ENCODE measurements at regions not wholly inside any gene's neighbourhood (a gene's known extent, or its start where the extent isn't known, plus 50 kb on each side); places are given as distances from the start of the nearest gene placed in this dataset.
"Not testable (repeated sequence)": the region's sequence is repeated elsewhere in the genome, so short reads cannot be mapped to it uniquely, and the experiment has no call there.

DNA sequence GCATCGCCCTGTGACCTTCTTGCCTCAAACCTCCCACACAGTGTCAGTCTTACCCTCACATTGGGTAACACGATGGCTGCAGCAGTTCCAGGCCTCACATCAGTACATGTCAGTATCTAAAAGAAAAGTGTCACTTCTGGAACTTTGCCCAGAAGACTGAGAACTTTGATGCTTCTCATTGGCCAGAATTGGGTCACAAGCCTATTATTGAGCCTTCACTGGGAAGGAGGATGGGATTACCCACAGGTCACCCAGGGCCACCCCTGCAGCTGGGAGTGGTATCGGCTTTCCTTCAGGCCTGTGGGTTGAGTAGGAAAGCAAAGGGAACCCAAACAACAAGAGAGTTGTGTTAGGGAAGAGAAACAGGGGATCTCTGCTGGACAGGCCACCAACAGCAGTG, 111.5 kb downstream of the NPY start:
- no peak for DNase-seq (ENCODE audit: low spot score)

DNA sequence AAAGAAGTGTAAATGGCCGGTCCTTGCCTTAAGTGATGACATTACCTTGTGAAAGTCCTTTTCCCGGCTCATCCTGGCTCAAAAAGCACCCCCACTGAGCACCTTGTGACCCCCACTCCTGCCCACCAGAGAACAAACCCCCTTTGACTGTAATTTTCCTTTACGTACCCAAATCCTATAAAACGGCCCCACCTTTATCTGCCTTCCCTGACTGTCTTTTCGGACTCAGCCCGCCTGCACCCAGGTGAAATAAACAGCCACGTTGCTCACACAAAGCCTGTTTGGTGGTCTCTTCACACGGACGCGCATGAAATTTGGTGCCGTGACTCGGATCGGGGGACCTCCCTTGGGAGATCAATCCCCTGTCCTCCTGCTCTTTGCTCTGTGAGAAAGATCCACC, 112.4 kb downstream of the NPY start:
- DNase-seq (ENCODE audit: low spot score), result not testable (repeated sequence)

DNA sequence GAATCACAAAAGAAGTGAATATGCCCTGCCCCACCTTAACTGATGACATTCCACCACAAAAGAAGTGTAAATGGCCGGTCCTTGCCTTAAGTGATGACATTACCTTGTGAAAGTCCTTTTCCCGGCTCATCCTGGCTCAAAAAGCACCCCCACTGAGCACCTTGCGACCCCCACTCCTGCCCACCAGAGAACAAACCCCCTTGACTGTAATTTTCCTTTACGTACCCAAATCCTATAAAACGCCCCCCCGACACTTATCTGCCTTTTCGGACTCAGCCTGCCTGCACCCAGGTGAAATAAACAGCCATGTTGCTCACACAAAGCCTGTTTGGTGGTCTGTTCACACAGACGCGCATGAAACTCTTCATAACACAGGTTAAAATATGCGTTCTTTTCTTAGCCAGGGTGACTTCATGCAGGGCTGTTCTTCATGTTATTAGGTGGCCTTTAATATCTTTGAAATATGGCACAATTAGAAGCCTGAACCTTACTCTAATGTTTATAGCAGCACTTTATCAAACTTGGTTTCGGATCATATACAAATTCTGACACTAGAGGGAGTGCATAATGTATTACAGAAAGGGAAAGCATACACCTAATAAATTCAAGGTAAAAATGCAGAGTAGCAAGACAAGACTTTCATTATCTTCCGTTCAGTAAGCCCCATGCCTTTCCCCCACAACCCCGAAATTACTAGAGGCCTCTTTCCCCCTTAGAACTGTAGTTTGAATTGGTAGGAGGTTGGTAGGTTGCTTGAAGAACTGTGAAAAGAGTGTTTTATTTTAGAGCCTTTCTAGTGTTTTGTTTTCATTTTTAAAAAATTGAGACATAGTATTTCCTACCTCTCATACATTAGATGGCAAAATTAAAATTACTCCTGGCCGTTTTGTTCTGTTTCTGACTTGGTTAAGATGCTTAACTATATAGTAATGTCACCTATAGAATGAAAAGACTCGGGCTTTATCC, 117.9 kb downstream of the NPY start:
- DNase-seq (ENCODE audit: low spot score), result no peak

DNA sequence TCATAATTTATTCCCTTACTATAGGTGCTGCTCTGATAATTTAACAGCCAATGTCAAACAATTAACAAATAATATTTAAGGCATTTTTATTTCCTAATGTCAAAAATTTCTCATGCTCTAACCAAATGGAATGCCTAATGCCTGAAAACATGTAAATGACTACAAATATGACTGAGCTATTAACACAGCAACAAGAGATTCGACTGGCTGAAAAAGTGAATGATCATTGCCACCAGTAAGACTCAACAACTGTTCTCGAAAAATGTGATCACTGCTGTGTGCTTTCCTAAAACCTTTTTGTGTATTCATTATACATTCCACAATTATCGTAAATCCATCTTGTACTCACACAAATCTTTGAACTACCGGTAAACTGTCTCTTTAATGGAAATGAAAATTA, 118.7 kb downstream of the NPY start:
- DNase-seq (ENCODE audit: low spot score), result no peak

DNA sequence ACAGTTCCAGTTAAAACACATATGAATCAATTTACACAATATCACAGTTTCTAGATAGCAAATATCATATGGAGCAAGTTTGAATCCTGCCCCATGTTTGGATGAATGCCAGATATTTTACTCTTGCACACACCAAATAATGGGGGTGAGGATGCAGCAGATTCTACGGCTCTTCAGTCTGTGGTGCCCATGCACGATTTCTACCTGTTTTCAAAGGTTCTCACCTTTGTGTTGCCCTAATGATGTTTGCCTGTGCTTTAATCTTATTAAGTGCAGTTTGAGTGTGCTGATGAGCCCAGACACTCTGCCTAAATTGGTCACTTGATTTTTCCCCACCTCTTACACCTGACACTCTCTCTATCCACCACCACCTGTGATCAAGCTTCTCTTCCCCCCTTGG, 119.6 kb downstream of the NPY start:
- no peak for DNase-seq (ENCODE audit: low spot score)

DNA sequence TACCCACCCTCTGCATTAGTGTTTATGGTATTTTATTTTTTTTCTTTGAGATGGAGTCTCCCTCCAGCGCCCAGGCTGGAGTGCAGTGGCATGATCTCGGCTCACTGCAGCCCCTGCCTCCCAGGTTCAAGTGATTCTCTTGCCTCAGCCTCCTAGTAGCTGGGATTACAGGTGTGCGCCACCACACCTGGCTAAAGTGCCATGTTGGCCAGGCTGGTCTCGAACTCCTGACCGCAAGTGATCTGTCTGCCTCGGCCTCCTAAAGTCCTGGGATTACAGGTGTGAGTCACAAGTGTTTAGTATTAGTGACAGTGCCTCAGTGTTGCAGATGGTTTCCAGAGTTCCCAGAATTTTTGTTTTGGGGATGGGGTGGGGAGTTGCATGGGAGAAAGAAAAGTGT, 120.3 kb downstream of the NPY start:
- no peak for DNase-seq (ENCODE audit: low spot score)

DNA sequence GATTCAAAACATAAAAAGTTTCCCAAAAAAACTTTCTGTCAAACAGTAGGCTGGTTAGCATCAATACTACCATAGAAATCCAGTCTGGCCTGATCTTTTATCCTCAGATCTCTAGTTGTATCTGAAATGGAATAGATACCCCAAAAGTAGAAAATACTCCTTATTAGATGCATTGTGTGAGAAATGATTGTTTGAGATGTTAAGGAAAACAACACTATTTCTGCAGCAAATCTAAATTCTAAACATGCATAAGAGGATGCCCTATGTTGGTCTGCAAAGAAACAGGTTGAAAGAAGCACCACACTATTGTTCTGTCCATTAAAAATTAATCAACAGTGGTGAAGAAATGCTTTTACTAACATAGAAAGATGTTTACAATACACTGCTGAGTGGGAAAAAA, 121.0 kb downstream of the NPY start:
- no peak for DNase-seq (ENCODE audit: low spot score)

DNA sequence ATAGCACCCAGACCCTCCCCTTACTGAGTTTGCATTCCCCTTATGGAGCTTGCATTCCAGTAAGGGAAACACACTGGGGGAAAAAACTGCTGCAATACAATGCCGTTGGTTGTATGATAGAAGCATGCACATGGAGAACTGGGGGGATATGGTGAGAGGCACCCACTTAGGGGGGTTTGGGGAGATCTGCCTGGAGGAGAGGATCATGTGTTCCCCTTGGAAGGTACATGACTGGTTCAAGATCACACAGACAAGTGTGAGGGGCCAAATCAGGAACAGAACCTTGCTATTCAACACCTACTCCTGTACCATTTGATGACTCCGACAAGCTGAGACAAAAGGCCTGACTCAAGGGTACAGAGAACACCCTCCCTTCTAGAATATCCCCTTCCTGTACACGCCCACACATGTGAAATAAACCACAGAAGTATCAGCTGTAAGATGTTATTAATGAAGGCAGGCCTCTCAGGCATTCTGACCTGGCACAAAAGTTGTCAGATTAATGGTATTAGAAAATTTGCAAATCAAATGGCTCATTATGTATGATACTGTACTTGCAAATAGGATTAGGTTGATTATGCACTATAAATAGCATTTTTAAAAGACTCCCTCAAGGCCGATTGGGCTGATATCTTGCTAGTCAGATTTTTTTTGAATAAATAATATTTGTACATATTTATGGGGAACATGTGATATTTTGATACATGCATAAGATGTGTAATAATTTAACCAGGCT, 122.2 kb downstream of the NPY start:
- DNase-seq (ENCODE audit: low spot score), result no peak

DNA sequence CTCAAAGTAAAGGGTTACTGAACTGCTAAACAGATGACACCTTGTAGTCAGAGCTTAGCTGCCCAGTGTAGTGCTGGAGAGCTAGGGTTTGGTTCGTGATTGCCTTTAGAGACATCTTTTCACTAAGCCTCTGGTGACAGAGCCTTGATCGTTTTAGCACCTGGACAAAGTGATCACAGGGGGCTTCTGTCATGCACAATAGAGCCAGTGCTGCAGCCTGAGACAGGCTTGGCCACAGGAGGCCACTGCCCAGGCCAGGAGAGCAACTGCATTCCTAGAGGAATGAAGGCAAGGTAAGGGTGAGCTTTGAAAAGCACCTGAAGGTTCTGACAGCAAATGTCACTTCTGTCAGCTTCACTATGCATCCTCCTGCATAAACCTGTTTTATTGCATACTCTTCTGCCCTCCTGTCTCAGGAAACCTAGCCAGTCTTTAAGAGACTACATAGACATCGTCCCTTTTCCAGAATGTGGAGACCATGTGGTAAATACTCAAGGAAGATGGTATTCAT, 122.9 kb downstream of the NPY start:
- no peak for DNase-seq (ENCODE audit: low spot score)

DNA sequence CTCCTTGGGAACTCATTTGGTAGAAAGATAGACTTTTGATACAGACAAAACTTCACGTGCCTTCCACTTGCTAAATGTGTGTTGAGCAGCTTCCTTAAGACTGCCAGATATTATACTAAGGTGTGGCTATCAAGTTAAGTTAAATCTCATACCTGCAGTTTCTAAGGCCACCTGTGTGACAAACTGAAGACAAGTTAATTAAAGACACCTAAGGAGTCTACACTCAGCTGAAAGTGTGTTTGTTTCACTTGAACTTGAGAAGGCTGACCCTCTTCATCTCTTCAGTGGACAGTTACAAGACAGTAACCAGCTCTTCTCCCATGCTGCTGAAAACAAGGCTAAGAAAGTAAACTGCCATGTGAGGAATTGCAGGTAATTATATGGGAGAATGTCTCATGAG, 124.0 kb downstream of the NPY start:
- no peak for DNase-seq (ENCODE audit: low spot score)

DNA sequence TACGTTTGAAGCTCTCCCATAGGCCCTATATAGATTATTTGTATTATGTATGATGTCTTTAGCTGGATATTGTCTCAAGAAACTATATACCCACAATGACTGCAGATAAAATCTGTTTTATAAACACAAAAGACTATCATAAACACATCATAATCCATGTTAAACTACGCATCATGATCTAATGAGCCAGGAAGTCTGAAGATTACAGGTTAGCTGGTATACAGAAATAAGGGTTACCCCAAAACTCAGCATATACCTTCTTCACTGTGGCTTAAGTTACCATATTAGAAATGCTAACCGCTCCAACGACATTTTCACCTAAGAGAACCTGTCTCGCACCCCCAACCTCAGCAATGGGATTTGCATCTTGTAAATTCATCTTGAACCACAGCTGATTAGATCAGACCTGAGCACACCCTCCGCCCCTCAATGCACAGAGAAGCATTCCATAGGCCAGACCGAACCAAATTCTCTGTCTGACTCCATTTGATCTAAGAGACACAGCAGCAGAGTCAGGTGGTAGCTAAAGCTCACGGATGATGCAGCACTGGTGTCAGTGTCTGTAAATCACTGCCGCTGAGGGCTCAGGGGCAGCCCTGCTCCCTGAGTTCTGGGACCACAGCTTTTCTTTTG, 124.9 kb downstream of the NPY start:
- no peak for DNase-seq (ENCODE audit: low spot score)

DNA sequence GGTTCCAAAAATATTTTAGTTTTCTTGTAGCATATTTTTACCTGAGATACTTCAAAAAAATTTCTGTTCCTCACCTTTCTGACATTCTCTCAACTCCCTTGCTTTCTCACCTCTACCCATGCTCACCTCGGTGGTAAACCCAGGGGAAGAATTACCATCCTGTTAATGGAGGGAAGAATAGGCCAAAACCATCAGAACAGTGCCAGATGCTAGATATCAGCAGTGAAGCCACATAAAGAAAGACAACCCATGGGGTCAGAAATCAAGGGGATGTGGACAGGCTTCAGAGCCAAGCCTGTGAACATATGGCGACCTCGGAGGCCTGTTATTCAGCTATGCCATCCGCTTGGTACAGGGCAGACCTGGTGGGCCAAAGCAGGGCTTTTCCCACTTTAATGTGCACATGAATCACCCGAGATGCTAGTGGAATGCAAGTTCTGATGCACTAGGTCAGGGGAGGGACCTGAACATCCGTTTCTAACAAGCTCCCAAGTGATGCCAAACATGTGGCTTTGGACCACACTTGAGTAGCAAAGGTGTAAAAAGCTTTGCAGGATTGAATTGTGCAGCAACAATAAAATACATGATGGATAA, 125.5 kb downstream of the NPY start:
- DNase-seq (ENCODE audit: low spot score), result no peak

DNA sequence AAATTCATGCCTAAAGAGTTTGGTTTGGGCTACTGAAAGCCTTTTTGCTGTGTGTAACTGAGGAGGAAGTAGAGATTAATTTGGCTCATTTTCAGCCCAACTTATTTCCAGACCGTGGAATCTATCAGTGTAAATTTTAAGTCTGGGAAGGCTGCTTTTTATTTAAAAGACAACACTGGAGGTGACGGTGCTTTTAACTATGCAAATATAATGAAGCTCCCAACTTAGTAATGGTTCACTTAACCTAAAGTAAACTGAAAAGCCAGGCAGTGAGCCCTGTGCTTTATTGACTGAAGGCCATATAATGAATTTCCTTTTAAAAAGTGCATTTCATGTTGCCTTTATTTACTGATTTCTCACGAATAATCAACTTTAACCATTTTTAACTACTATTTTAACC, 127.2 kb downstream of the NPY start:
- no peak for DNase-seq (ENCODE audit: low spot score)

DNA sequence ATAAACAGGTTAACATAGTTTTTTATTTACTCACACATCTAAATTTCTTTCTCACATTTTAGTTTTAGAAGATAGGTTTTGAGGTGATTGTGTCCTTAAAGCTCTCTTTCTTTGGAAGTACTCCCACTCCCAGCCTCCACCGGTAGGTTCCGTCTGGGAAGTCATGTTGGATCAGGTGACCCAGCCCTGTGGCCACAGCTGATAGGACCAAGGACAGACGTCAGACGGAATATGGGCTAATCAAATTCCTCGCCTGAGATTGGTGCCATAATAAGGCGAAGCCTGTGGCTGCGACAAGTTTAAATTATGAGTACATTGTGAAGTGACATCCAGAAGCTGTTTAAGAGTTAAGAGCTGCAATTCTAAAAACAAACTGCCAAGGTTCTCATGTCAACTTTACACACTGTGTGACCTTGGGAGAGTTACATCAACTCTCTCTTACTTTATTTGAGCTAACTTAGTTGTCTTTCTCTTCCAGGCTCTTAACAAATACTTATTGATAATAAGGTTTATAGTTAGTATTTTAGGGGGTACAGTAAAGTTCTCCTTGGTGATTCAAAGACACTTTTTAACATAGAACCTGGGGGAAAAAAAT, 133.6 kb downstream of the NPY start:
- DNase-seq (ENCODE audit: low spot score), result no peak

DNA sequence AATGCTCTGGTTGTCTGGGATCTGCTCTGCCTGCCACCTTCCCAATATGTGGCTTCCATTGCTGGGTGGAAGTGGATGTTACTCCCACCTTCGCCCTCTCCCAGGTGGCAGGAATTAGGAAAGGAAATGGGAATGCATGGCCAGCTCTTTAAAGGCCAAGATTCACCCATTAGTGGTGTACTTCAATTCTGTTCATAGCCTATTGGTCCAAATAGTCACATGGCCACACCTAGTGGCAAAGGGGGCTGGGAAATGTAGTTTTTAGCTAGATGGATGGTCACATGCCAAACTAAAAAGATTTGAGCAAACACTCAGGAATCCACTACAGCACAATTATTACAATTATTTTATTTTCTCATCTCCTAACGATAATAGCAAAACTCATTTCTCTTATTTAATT, 135.1 kb downstream of the NPY start:
- no peak for DNase-seq (ENCODE audit: low spot score)

DNA sequence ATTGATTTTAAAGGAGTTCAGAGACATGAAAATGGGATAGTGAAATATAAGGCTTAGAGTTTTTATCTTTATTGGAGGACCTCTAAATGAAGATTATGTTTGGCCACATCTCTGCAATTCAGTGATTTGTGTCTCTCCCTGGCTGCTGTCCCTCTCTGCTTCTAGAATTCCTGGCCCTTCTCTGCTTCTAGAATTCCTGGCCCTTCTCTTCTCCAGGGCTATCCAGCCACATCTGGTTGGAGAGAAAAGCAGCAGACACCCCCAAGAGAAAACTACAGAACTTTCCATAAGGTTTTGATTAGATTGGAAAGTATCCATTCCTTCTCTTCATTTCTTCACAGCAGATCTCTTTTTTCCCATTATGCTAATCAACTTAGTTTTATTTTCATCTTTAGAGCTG, 135.5 kb downstream of the NPY start:
- no peak for DNase-seq (ENCODE audit: low spot score)

DNA sequence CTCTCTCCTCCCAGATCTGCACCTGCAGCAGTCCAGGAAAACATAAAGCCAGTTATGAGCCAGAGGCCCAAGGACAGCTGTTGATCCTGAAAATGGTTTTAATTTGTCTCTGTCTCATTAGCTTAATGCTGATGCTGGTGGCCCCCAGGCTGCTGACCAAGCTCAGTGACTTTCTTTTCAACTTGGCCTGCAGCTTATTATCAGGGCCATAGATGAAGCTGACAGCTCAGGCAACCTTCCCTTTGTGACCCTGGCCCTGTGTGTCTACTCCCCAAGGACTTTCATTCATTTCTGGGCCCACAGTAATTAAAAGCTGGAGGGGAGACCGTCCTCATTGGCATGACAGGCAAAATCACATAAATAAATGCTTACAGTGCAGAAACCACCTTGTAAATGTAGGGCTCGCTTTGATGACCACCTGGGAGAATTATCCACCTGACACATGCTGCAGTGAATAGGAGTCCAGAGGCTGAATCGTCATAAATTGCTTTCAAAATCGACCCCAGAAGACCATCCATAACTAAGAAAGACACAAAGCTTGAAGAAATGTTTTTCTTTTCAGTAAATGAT, 138.5 kb downstream of the NPY start:
- DNase-seq (ENCODE audit: low spot score), result no peak

DNA sequence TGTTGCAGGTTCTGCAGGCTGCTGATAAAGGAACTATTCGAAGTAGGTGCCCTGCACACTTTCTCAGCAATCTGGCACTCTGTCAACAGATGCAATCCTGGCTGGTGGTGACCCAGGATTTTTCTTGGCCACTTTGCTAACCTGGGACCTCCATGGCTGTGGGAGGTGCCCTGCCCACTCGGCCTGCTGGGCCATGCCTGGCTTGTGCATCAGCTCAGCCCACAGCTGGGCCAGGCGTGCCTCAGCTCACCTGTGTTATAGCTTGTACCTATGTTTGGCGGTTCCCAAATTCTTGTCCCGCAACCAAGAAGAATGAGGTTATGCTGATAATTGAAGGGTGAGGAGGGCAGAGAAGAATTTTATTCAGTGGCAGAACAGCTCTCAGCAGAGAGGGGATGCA, 141.7 kb downstream of the NPY start:
- DNase-seq (ENCODE audit: low spot score), result no peak

DNA sequence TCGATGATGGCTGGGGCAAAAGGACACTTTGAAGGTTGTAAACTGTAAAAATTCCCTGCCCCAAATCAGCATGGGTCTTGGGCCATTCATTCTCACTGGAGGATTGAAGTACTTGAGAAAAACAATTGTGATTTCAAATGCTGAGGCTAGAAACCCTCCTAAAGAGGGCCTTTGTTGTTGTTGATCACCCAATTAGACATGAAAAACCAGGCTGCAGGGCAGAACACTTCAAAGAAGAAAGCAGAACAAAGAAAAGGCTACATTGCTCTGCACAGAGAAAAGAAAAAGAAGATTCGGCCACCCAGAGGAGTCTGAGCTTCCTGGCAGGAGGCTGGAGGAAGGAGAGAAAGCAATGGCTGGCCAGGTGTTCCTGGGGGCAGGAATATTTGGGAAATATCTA, 143.1 kb downstream of the NPY start:
- no peak for DNase-seq (ENCODE audit: low spot score)

DNA sequence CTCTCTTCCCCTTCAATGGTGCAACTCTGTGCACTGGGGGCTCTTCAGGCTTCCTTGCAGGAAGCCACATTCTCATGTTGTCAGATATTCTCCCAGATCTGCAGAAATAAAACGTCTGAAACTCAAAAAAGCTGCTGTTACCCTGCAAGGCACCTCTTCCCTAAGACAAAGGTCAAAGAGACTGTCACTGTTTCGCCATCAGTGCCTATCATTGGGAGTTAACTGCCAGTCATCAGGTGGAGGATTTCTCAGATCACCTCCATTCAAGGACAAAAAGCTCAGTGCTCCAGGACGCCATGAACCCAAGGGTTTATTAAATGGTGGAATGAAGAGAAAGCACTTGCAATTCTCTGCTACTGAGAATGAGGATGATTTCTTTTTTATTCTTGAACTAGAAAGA, 144.6 kb upstream of the PALS2 start:
- DNase-seq (ENCODE audit: low spot score), result no peak

DNA sequence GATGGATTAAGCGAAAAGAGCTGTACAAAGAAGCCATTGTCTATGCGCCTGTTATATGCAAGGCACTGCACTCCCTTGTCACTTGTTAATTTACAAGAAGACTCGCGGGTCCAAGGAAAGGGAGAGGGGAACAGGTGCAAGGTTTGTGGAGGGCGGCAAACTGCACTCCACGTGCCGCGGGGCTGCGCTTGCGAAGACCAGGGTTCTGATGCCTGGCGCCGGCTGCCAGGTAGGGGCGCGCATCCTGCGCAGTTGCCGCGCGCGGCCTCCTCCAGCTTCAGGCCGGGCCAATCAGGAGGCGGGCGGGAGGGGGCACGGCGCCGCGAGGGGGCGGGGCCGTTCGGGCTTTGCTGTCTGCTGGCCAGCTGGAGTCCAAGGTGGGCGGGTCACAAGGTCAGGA, 140.6 kb upstream of the PALS2 start:
- no peak for DNase-seq (ENCODE audit: low spot score)

DNA sequence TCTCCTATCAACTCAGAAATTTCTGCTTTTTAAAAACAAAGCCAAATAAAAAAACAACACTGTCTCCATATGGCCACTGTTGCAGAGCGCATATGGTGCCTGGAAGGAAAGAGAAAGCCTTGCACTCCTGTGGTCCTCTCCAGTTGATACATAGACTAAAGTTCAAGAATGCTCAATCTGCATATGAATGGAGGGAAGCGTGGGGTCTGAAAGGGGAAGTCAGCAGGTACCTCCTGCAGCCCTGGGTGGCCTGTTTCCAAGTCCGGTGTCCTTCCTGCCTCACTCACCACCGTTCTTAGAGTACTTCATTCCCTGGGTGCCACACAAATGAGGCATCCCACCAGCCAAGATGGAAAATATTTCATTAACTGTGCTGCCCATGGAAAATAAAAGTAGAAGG, 138.3 kb upstream of the PALS2 start:
- no peak for DNase-seq (ENCODE audit: low spot score)

Data from D341Med (cell line).